GM12874 (cell line): ENCODE measurements at regions not wholly inside any gene's neighbourhood (a gene's known extent, or its start where the extent isn't known, plus 50 kb on each side); places are given as distances from the start of the nearest gene placed in this dataset.

Source experiments
- TF ChIP-seq, protein P1 (sequence below): IDR thresholded peaks from 2 replicates; pipeline ENCODE4 v1.5.1; 2011; ENCODE audit warnings: low read depth, mild to moderate bottlenecking, control low read depth, low read length, moderate library complexity; ENCODE audit not compliant: insufficient read depth

DNA sequence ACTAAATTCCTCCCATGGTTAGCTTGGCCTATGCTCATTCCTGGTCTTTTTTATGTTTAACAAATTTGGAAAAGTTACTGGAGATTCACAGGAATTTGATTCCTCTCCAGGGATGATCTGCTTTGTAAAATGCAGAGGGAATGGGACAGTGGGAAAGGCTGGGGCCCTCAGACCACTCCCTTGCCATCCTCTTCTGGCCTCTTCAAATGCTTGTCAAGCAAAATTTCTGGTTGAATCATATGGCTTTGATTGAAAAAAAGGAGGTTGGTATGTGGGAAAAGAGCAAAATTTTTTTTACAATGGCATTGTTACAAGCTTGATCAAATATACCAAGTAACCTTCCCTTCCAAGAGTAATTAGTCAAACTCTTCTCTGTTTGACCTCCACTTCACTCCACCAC, 225.1 kb downstream of the PIK3R1 start:
- TF ChIP-seq, protein P1, sequence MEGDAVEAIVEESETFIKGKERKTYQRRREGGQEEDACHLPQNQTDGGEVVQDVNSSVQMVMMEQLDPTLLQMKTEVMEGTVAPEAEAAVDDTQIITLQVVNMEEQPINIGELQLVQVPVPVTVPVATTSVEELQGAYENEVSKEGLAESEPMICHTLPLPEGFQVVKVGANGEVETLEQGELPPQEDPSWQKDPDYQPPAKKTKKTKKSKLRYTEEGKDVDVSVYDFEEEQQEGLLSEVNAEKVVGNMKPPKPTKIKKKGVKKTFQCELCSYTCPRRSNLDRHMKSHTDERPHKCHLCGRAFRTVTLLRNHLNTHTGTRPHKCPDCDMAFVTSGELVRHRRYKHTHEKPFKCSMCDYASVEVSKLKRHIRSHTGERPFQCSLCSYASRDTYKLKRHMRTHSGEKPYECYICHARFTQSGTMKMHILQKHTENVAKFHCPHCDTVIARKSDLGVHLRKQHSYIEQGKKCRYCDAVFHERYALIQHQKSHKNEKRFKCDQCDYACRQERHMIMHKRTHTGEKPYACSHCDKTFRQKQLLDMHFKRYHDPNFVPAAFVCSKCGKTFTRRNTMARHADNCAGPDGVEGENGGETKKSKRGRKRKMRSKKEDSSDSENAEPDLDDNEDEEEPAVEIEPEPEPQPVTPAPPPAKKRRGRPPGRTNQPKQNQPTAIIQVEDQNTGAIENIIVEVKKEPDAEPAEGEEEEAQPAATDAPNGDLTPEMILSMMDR, result no peak

DNA sequence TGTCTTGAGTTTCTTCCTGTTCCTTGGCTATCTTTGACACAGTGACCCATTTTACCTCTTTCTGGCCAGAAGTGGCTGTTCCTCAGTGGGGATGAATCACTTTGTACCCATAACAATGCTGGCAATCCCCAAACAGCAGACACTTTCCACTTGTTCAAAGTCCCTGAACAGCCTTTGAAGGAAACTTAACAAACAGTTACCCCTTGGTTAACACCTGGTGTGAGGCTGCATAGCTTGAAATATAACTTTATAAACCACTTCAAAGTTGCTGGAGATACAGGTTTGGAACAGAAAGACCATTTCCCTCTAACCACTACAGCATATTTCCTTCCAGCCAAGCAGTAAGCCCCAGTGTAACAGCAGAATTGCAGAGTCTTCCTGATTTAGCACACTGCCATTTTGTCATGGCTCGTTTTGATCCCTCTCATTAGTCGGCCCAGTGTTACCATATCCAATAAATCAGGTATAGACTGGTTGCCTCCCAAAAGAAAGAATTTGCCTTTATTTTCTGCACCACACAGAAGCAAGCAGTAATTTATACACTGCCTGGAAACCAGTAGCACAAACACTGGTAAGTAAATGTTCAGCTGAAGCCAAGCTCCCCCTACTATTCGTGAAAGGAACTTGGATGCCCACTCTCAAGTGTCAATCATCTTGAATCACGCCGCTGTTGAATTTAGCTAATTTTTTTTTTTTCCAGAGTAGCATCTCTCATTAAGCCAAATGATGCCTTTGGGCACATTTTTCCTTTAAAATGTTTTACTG, 225.9 kb downstream of the PIK3R1 start:
- TF ChIP-seq, protein P1, result no peak

DNA sequence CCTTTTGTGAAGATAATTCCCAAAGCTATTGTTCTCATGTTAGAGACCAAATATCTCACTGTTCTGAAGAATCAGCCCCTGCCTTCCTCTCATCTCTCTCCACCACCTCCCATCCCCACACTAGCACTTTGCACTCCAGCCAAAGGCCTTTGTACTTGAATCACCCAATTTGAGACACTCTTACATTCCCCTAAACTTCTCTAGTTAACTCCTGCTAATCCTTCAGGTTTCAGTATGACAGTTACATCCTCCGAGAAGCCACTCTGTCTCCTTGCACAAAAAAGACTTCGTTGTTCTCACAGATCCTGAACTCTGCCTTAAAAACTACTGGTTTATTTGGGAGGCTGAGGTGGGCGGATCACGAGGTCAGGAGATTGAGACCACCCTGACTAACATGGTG, 227.5 kb downstream of the PIK3R1 start:
- TF ChIP-seq, protein P1, result no peak

DNA sequence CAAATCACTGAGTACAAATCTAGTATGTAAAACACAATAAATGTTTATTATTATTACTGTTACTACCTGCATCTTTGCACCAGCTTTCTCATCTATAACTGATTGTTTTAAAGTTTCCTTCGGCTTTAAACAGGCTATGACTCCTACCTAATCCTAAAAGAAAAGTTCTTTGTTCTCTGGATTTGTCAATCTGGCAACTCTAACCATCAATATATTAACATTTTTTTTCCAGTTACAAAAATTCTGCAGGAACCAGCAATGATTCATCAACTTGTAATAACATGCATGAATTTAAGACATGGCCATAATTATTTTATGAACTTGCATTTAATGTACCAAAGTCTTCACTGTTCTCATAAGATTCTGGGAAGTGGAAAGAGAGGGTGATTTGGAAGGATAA, 228.5 kb downstream of the PIK3R1 start:
- TF ChIP-seq, protein P1, result no peak

DNA sequence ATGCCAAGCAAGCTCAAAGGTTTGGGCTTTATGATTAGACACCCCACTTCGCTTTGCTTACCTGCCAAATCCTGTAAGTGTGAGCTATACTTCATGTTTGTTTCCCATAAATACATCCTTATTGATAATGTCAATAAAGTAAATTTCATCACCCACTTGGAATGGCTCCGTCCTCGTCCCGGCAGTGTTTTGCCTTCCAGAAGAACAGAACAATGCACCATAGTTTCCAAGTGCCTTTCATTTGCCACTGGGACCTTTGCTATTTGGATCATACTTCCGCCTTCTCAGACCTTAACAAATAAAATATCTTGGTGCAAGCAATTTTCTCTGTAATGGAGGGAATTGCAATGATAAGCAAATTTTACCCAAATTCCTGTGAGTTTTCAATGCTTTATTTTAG, 229.3 kb downstream of the PIK3R1 start:
- TF ChIP-seq, protein P1, result no peak

DNA sequence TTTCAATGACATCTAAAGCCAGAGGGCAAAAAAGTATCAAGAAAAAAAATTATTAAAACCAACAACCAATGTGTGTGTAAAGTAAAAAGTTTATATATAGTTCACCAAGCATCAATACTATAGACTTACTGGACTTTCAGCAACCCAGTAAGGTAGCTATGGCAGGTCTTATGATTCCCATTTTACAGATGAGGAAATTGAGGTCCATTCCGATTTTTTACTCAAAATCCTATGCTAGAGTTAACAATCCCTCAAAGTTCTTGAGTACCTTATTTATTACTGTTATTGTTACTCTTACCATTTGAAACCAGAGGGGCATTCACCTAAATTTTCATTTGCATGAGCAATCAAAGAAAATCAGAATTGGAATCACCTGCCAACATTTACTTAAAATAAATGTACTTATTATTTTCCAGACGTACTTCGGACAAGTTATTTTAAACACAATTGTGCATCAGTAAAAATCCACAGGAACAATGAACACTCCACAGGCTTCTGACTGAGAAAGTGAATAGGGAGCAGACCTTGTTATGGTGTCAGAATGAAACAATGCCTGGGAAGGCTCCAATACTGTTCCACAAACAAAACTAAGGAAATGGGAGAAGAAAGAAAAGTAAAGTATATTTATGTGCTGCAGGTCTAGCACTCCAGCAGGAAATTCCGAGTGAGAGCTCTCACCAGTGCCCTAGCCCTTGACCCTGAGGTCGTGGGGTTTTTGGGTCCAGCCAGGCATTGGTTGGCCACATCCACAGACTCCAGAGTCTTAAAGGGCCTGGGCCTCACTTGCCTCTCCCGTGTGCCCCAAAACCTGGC, 229.9 kb downstream of the PIK3R1 start:
- TF ChIP-seq, protein P1, result no peak

DNA sequence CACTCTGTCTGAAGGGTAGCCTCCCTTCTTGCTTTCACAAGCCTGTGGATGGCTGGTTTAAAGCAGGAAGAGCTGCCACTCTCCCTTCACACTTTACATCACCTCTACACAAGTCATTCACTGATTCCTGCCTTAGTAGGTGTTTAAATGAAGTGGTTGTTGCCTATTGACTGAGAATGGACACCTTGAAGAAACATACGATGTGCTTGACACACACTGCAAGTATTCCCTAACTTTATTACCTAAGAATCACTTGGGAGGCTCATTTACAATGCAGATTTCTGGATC, 230.5 kb downstream of the PIK3R1 start:
- TF ChIP-seq, protein P1, result no peak
